ENCODE measurements at regions not wholly inside any gene's neighbourhood (a gene's known extent, or its start where the extent isn't known, plus 50 kb on each side); places are given as distances from the start of the nearest gene placed in this dataset.

DNA sequence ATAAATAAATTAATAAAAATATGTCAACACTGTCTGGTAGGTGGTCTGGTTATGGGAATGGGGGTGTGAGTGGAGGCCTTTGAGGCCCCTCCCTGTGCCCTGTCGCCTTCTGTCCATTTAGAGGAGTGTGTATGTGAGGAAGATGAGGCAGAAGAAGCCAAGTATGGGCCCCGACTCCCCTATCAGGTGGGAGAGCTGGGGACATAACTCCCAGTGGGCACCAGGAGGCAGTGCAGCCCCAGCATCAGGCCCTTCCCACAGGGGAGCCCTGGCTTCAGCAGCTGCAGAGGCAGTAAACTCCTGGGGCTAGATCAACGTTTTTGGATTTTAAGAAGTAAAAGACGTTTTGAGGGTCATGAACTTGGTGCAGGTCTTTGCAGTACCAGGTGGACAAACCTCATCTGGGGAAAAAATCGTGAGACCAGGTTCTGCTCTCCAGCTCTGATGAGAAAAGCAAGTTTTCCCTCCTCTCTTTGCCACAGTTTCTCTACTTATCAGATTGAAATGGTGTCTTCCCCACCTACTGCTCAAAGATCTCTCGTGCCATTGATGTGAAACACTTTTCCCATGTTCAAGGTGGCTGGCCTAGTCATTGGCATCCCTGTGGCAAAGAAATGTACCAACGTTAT, 167.8 kb upstream of the EEPD1 start (continued):
- TF ChIP-seq CTCF (IDR thresholded peaks at IDR 0.05 in 2 of 3, conservative IDR thresholded peaks at IDR 0.05 in 1 of 3; ENCODE audit: insufficient read depth in 2 of 3, low read depth in 1 of 3, low read length in 3 of 3) = peak; percentile 86 to 93 (median 90)

DNA sequence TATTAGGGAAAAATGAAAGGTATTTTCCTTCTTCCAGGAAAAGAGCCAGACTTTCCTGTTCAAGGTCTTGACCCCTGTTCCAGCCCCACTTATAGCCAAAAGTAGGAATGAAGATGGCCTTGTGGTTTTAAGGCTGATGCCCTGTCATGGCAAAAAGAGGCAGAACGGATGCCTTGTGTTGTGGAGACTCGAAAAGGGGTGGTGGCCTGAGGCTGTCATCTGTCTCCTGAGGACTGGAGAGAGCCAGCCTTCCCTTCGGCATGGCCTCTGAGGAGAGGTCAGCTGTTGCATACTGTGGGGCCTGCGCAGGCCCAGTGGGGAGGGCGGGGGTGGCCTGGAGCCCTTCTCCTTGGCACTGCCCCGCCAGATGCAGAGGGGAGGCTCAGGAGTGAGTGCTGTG, 166.0 kb upstream of the EEPD1 start:
- H3K27ac ChIP-seq (ENCODE audit: extremely low read depth, low read depth, low read length) = no peak overlapping the region
- BruUV-seq (replicated peaks) = no TSS peak
- H4K20me1 ChIP-seq (replicated peaks; ENCODE audit: control insufficient read depth, insufficient read depth, low read length) = no peaks in the 10 kb centered on the region
- H3K27me3 ChIP-seq (ENCODE audit: control insufficient read depth in 2 of 2, insufficient read depth in 2 of 2, low read length in 2 of 2) = peaks cover 14 to 52% of the 10 kb centered on the region in 2 experiments; a peak in 3 of 5 replicates
- no peak overlapping the region; a peak in 1 of 4 replicates for H3K9ac ChIP-seq (ENCODE audit: insufficient read depth in 1 of 2, low read depth in 2 of 2, low read length in 2 of 2)
- ATAC-seq (no peak), DNase-seq (ENCODE audit: extremely low read depth in 1 of 4, low spot score in 3 of 4) (no peak), FAIRE-seq (no peak)
- WGBS (ENCODE audit: insufficient coverage, low coverage, missing lambda C conversion rate) = 4% methylated on average over 5 of the region's 6 CpGs
- no peaks in the 10 kb centered on the region for H3K9me3 ChIP-seq (replicated peaks; ENCODE audit: control insufficient read depth, insufficient read depth, low read depth, low read length)
- no peaks in the 10 kb centered on the region for H3K36me3 ChIP-seq (ENCODE audit: control insufficient read depth, insufficient read depth, low read length)
- no peak overlapping the region for H3K4me2 ChIP-seq (ENCODE audit: insufficient read depth, low read length)
- H2AFZ ChIP-seq (ENCODE audit: low read depth, low read length) = no peak overlapping the region
- ChIA-PET CTCF (ENCODE audit: low intra/inter-chr PET ratio) (interaction anchor here (1.4 to 5.2 kb wide), 2 partner anchors 305 to 332 kb away, joined by 3 to 58 read pairs; no protein-coding TSS in a partner anchor), POLR2A (no interaction called here)
- peaks cover 0 to 5% of the 10 kb centered on the region in 2 experiments; a peak in 2 of 5 replicates for H3K4me1 ChIP-seq (replicated peaks in 1 of 2; ENCODE audit: control insufficient read depth in 2 of 2, insufficient read depth in 2 of 2, low read length in 2 of 2)
- in situ Hi-C loops (cut with MboI) (loop anchor here (5.0 kb wide), 1 partner anchor 305 kb away; no protein-coding TSS in a partner anchor), intact Hi-C loops (cut with micrococcal nuclease) (loop anchor here (5.0 kb wide), 1 partner anchor 140 kb away; no protein-coding TSS in a partner anchor)
- H3K9me1 ChIP-seq (ENCODE audit: control insufficient read depth, insufficient read depth, low read length) = no peaks in the 10 kb centered on the region
- no peak overlapping the region for H3K4me3 ChIP-seq
- no peak for TF ChIP-seq ZNF121 (CRISPR knock-in tag; conservative IDR thresholded peaks at IDR 0.05)
- peak in 1 of 2 experiments; percentile 35; a peak in 1 of 4 replicates for TF ChIP-seq NRF1 (conservative IDR thresholded peaks at IDR 0.05 in 1 of 2, IDR thresholded peaks at IDR 0.05 in 1 of 2)
- no peaks in the 10 kb centered on the region for H3K79me2 ChIP-seq (ENCODE audit: control insufficient read depth, insufficient read depth, low read length)
